ENCODE measurements at regions not wholly inside any gene's neighbourhood (a gene's known extent, or its start where the extent isn't known, plus 50 kb on each side); places are given as distances from the start of the nearest gene placed in this dataset.

DNA sequence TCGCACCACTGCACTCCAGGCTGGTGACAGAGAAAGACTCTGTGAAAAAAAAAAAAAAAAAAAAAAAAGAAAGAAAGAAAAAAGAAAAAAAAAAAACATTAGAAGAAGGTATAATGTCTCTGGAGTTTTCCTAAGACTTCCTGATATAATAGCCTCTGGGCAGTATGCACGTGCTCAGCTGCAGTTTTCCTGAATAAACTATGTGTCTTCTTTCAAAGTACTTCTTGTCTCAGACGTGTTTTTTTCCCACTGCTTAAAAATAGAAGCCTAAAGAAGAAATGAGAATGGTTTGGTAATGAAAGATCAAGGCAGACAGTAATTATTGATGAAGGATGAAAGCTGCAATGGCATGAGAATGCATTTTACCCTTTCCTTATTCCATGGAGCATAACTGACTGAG is 148.1 kb upstream of the TRPC7 start:
- ChIA-PET CTCF (interaction anchor here (1.0 to 1.4 kb wide), 2 partner anchors 12 to 149 kb away, joined by 3 read pairs; no protein-coding TSS in a partner anchor), POLR2A (no interaction called here)
- TF ChIP-seq HOXA7 (CRISPR knock-in tag; IDR thresholded peaks at IDR 0.05) (no peak), FOSB (CRISPR knock-in tag; IDR thresholded peaks at IDR 0.05) (no peak), JUN (IDR thresholded peaks at IDR 0.05) (no peak), FOXS1 (CRISPR knock-in tag; IDR thresholded peaks at IDR 0.05) (no peak), MAZ (IDR thresholded peaks at IDR 0.05; ENCODE audit: borderline replicate concordance, low read depth, low read length) (no peak), BHLHE40 (IDR thresholded peaks at IDR 0.05; ENCODE audit: low read depth, low read length) (no peak), EP300 (IDR thresholded peaks at IDR 0.05) (no peak), HOXB13 (CRISPR knock-in tag; IDR thresholded peaks at IDR 0.05; ENCODE audit: low read depth) (no peak), CHD4 (IDR thresholded peaks at IDR 0.05; ENCODE audit: borderline replicate concordance) (no peak), ZSCAN20 (CRISPR knock-in tag; IDR thresholded peaks at IDR 0.05) (no peak)
- WGBS (ENCODE audit: missing lambda C conversion rate), result 15% methylated on average over 3 of the region's 3 CpGs
- DNase-seq (ENCODE audit: low read depth in 1 of 2, low spot score in 1 of 2) (no peak), FAIRE-seq (no peak), ATAC-seq (no peak)
- Histone ChIP-seq H3K27ac (no peak overlapping the region), H3K9me3 (no peaks in the 10 kb centered on the region), H3K4me1 (no peaks in the 10 kb centered on the region), H3K4me2 (no peak overlapping the region), H3K4me3 (no peak overlapping the region)

DNA sequence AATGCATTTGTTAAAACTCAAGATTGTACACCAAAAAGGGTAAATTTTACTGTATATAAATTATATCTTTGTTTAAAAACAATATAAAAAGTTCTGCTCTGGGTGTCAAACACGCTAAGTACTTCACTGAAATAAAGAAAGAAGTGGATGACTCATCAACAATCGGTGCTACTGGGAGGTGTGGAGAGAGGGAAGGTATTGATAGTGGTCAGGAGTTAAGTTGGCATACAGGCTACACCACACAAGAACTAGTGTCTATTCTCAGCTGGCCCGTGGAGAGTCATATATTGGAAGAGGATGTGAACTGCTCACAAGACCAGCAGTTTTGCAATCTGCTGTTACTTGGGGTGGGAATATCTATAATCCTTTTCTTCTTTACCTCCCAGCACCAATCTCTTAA is 145.7 kb upstream of the TRPC7 start:
- CTCF ChIA-PET, result no interaction called here
- FAIRE-seq, result no peak

DNA sequence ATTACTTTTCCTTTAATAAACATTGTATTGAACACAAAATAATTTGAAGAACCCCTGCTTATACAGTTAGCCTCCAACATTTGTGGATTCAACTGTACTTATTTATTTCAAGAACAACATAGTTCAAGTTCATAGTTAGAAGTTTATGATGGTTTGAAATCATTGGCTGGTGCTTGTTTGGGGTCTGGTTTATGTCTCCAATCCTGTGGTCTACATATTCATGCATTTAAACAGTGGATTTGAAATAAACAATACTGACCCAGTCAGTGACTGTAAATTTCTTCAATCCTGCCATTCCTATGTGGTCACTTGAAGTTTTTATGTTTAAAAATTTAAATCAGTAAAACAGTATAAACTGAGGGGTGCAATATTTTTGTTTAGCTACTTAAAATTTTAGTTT is 145.1 kb upstream of the TRPC7 start:
- FAIRE-seq, result no peak
- ChIA-PET CTCF (no interaction called here), POLR2A (no interaction called here)
- ATAC-seq, result no peak
- Histone ChIP-seq H3K4me1 (no peaks in the 10 kb centered on the region), H3K9me3 (no peaks in the 10 kb centered on the region), H3K4me2 (no peak overlapping the region), H3K4me3 (no peak overlapping the region), H3K27ac (no peak overlapping the region)
- no peak for DNase-seq (ENCODE audit: low read depth in 1 of 2, low spot score in 1 of 2)
- TF ChIP-seq EP300 (IDR thresholded peaks at IDR 0.05) (no peak), HOXB5 (CRISPR knock-in tag; IDR thresholded peaks at IDR 0.05) (no peak), HOXB13 (CRISPR knock-in tag; IDR thresholded peaks at IDR 0.05; ENCODE audit: low read depth) (no peak), SREBF2 (IDR thresholded peaks at IDR 0.05) (no peak), ESRRA (IDR thresholded peaks at IDR 0.05; ENCODE audit: borderline replicate concordance, low read length) (no peak), POLR2AphosphoS2 (conservative IDR thresholded peaks at IDR 0.05; ENCODE audit: low read length) (no peak), JUNB (IDR thresholded peaks at IDR 0.05) (no peak), JUN (IDR thresholded peaks at IDR 0.05) (no peak), KDM1A (IDR thresholded peaks at IDR 0.05; ENCODE audit: low read depth) (no peak), MYC (IDR thresholded peaks at IDR 0.05; ENCODE audit: borderline replicate concordance, low read length) (no peak)
- TF ChIP-seq, protein P1, sequence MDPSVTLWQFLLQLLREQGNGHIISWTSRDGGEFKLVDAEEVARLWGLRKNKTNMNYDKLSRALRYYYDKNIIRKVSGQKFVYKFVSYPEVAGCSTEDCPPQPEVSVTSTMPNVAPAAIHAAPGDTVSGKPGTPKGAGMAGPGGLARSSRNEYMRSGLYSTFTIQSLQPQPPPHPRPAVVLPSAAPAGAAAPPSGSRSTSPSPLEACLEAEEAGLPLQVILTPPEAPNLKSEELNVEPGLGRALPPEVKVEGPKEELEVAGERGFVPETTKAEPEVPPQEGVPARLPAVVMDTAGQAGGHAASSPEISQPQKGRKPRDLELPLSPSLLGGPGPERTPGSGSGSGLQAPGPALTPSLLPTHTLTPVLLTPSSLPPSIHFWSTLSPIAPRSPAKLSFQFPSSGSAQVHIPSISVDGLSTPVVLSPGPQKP (IDR thresholded peaks at IDR 0.05; ENCODE audit: low read depth, low read length), result no peak
- TF ChIP-seq, protein P2, sequence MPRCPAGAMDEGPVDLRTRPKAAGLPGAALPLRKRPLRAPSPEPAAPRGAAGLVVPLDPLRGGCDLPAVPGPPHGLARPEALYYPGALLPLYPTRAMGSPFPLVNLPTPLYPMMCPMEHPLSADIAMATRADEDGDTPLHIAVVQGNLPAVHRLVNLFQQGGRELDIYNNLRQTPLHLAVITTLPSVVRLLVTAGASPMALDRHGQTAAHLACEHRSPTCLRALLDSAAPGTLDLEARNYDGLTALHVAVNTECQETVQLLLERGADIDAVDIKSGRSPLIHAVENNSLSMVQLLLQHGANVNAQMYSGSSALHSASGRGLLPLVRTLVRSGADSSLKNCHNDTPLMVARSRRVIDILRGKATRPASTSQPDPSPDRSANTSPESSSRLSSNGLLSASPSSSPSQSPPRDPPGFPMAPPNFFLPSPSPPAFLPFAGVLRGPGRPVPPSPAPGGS (IDR thresholded peaks at IDR 0.05), result no peak
- TF ChIP-seq, protein P3, sequence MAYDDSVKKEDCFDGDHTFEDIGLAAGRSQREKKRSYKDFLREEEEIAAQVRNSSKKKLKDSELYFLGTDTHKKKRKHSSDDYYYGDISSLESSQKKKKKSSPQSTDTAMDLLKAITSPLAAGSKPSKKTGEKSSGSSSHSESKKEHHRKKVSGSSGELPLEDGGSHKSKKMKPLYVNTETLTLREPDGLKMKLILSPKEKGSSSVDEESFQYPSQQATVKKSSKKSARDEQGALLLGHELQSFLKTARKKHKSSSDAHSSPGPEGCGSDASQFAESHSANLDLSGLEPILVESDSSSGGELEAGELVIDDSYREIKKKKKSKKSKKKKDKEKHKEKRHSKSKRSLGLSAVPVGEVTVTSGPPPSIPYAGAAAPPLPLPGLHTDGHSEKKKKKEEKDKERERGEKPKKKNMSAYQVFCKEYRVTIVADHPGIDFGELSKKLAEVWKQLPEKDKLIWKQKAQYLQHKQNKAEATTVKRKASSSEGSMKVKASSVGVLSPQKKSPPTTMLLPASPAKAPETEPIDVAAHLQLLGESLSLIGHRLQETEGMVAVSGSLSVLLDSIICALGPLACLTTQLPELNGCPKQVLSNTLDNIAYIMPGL (CRISPR knock-in tag; IDR thresholded peaks at IDR 0.05; ENCODE audit: borderline replicate concordance), result no peak
- TF ChIP-seq, protein P4, sequence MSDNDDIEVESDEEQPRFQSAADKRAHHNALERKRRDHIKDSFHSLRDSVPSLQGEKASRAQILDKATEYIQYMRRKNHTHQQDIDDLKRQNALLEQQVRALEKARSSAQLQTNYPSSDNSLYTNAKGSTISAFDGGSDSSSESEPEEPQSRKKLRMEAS (IDR thresholded peaks at IDR 0.05), result no peak
- TF ChIP-seq, protein P5, sequence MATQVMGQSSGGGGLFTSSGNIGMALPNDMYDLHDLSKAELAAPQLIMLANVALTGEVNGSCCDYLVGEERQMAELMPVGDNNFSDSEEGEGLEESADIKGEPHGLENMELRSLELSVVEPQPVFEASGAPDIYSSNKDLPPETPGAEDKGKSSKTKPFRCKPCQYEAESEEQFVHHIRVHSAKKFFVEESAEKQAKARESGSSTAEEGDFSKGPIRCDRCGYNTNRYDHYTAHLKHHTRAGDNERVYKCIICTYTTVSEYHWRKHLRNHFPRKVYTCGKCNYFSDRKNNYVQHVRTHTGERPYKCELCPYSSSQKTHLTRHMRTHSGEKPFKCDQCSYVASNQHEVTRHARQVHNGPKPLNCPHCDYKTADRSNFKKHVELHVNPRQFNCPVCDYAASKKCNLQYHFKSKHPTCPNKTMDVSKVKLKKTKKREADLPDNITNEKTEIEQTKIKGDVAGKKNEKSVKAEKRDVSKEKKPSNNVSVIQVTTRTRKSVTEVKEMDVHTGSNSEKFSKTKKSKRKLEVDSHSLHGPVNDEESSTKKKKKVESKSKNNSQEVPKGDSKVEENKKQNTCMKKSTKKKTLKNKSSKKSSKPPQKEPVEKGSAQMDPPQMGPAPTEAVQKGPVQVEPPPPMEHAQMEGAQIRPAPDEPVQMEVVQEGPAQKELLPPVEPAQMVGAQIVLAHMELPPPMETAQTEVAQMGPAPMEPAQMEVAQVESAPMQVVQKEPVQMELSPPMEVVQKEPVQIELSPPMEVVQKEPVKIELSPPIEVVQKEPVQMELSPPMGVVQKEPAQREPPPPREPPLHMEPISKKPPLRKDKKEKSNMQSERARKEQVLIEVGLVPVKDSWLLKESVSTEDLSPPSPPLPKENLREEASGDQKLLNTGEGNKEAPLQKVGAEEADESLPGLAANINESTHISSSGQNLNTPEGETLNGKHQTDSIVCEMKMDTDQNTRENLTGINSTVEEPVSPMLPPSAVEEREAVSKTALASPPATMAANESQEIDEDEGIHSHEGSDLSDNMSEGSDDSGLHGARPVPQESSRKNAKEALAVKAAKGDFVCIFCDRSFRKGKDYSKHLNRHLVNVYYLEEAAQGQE (IDR thresholded peaks at IDR 0.05), result no peak

More for the DNA sequence above, 145.7 kb upstream of the TRPC7 start:
- POLR2A ChIA-PET, result no interaction called here
- Histone ChIP-seq H3K4me3 (no peak overlapping the region), H3K4me1 (no peaks in the 10 kb centered on the region), H3K27ac (no peak overlapping the region), H3K9me3 (no peaks in the 10 kb centered on the region), H3K4me2 (no peak overlapping the region)
- DNase-seq (ENCODE audit: low read depth in 1 of 2, low spot score in 1 of 2) (no peak), ATAC-seq (no peak)
- TF ChIP-seq FOSL2 (IDR thresholded peaks at IDR 0.05) (no peak), FOSL2 (CRISPR knock-in tag; IDR thresholded peaks at IDR 0.05) (peak; percentile 40; the same call in 1 of the 2 replicates)
- TF ChIP-seq, protein P6, sequence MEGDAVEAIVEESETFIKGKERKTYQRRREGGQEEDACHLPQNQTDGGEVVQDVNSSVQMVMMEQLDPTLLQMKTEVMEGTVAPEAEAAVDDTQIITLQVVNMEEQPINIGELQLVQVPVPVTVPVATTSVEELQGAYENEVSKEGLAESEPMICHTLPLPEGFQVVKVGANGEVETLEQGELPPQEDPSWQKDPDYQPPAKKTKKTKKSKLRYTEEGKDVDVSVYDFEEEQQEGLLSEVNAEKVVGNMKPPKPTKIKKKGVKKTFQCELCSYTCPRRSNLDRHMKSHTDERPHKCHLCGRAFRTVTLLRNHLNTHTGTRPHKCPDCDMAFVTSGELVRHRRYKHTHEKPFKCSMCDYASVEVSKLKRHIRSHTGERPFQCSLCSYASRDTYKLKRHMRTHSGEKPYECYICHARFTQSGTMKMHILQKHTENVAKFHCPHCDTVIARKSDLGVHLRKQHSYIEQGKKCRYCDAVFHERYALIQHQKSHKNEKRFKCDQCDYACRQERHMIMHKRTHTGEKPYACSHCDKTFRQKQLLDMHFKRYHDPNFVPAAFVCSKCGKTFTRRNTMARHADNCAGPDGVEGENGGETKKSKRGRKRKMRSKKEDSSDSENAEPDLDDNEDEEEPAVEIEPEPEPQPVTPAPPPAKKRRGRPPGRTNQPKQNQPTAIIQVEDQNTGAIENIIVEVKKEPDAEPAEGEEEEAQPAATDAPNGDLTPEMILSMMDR (IDR thresholded peaks at IDR 0.05), result no peak
- 5% methylated on average over 3 of the region's 3 CpGs for WGBS (ENCODE audit: missing lambda C conversion rate)

Measured in A549 (cell line).